HG03565 (cell line): ENCODE measurements at regions not wholly inside any gene's neighbourhood (a gene's known extent, or its start where the extent isn't known, plus 50 kb on each side); places are given as distances from the start of the nearest gene placed in this dataset.

ENCODE experiments used
- ATAC-seq: cut with Tn5 transposase; IDR thresholded peaks from one replicate; pipeline ENCODE4 v1.9.1; 2021; ENCODE audit warnings: mild to moderate bottlenecking, moderate library complexity; ENCODE audit not compliant: unreplicated experiment

GRCh38 chr20:48468571-48468970 is 359.2 kb downstream of the PREX1 start:
- no peak for ATAC-seq

- no peak for ATAC-seq
Observed at GRCh38 chr20:48467622-48468021, 360.2 kb downstream of the PREX1 start.

DNA sequence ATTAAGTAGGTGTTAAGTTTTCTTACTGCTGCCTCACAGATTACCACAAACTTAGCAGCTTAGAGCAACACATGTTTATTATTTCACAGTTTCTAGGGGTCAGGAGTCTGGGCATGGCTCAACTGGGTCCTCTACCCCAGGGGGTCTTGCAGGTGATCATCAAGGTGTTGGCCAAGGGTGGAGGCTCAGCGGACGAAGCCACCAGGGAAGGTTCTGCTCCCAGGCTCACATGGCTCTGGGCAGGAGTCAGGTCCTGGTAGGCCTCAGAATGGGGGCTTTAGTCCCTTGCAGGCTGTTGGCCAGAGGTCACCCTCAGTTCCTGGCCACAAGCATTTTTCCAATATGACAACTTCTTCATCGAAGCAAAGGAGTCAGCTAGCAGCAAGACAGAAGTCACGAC is 362.5 kb downstream of the PREX1 start:
- no peak for ATAC-seq

- no peak for ATAC-seq
Observed at GRCh38 chr20:48463916-48464315, 363.9 kb downstream of the PREX1 start.

- no peak for ATAC-seq
Observed at GRCh38 chr20:48463096-48463720, 364.6 kb downstream of the PREX1 start.

DNA sequence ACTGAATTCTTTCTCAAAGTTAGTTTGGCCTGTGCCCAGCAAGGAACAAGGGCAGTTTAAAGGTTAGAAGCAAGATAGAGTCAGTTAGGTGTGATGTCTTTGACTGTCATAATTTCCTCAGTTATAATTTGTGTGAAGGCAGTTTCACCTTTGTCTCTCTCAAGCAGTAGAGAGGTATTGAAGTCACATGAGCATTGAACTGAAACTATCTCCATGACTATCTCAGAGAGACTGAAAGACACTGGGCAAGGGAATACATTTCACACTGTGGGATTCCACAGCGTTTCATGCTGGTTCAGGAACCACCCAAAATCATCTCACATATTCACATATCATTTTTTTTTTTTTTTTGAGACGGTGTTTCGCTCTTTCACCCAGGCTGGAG is 366.1 kb downstream of the PREX1 start:
- ATAC-seq = no peak

GRCh38 chr20:48461091-48461734 is 366.6 kb downstream of the PREX1 start:
- ATAC-seq = no peak

DNA sequence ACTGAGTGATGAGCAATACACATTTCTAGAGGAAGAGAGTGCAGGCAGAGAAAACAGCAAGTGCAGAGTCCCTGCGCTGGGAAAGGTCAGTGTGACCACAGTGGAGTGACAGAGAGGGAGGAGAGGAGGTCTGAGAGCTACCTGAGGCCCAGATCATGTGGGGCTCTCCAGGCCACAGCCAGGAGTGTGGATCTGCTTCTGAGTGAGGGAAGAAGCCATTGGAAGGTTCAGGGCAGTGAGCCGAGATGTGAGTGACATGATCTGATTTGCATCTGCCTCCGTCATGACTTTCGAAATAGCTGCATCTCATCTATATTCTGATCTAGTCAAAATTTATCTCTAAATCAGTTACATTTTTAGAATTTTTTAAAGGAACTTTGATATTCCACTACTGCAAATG is 367.1 kb downstream of the PREX1 start:
- ATAC-seq = no peak

GRCh38 chr20:48459722-48460395 is 367.9 kb downstream of the PREX1 start:
- ATAC-seq = no peak

GRCh38 chr20:48458601-48459385 is 369.0 kb downstream of the PREX1 start:
- ATAC-seq = no peak

GRCh38 chr20:48458003-48458377 is 369.8 kb downstream of the PREX1 start:
- ATAC-seq = no peak

DNA sequence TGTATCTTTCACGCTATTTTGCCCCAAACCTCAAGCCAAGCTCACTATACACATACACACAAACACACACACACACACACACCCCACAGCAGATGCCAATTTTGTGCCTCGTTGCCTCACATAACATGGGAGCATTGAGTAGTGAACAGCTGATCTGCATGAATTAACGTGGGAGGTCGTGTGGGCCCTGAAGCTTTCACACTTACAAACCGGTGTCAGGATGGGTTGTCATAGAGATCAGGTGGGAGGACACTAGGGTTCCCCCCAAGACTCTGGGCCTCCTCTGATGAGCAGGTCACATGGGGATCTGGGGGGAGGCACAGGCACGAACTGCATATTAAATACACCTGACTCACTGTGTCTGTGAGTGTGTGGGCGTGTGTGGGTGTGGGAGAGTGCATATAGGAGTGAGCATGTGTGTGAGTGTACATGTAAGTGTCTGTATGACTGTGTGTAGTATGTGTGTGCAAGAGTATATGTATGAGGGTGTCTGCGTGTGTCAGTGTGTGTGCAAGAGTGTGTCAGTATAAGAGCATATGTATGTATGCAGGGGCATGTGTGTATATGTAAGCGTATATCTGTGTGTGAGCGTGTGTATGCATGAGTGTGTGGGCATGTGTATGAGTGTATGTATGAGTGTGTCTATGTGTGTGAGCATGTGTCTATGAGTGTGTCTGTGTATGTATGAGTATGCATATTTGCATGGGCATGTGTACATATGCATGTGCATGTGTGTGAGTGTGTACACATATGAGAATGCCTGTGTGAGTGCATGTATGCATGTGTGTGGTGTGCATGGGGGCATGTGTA is 370.4 kb downstream of the PREX1 start:
- ATAC-seq = no peak

DNA sequence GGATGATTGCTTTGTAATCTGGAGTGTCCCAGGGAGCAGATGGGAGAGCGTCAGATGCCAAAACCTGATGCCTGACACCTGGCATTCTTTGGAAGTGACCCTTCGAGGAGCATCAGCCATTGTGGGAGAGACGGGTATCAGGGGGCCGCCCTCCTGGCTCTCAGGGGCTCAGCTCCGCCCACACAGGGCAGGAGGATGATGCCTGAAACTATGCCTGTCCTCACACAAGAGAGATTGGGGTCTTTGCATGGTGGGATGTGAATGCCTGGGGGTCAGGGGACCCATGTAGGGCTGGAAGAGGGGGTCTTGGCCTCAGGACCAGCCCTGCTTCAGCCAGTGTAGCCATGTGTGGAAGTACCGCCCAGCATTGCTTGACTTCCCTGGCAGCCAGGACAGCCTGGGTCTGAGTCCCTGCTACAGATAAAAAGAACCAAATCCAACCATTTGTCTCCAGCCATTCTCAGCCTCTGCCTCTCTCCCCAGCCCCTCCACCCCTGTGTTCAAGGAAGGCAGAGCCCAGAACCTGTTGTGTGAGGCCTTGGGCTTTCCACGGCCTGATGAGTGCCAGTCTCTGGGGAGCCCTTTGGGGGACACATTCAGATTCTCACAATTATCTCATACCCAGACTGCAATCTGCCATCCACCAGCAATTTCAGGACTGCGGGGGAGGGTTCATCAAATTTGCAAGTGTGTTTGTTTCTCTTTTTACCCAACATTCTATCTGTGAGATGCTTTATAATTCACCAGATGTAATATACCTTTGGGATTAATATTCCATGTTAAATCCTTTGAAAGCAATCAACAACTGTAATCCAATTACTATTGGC is 371.2 kb downstream of the PREX1 start:
- ATAC-seq = no peak

GRCh38 chr20:48455651-48456365 is 372.0 kb downstream of the PREX1 start:
- no peak for ATAC-seq

DNA sequence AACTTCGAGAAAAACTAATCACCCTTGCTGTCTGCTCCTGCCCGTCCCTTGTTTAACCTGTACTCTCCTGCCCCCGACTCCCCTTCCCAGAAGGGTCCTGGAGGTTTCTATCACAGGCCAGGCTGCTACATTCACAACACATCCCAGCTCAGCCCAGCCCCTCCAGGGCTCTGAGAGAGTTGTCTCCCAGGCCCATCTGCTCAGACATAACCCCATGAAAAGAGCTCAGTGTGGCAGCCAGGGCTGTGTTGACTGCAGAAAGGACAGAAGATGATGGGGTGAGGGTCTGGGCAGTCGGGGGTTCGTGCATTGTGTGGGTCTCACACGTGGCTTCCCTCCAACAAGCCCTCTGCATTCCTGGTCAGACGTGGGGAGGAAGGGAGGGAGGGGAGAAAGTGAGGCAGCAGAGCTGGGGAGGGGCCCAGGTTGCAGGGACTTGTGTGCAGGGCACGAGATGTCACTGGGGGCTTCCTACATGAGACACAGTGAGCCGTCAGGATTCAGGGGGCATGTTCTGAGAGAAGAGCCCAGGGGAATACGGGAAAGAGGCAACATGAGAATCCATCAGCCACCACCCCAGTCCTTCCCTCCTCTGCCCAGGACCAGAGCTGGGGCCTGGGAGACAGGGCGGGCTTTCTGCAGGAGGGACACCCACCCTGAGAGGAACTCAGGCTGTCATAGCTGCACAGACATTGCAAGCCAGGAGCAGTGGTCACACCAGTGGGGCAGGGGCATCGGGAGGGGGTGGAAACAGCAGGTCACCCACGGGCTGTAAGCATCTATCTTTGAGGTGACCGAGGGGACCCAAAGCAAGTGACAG is 372.9 kb downstream of the PREX1 start:
- ATAC-seq = no peak

- no peak for ATAC-seq
Observed at GRCh38 chr20:48453477-48454093, 374.2 kb downstream of the PREX1 start.

GRCh38 chr20:48451401-48451800 is 376.4 kb downstream of the PREX1 start:
- no peak for ATAC-seq
